Memory B cell (primary cell): ENCODE measurements at regions not wholly inside any gene's neighbourhood (a gene's known extent, or its start where the extent isn't known, plus 50 kb on each side); places are given as distances from the start of the nearest gene placed in this dataset.
"Not testable (repeated sequence)": the region's sequence is repeated elsewhere in the genome, so short reads cannot be mapped to it uniquely, and the experiment has no call there.

ENCODE experiments used
- ATAC-seq: fragments of 150-1000 bp; cut with Tn5 transposase; 2 replicates; pipeline ENCODE4 v1.10.0; 2021; ENCODE audit warnings: low read depth, mild to moderate bottlenecking, moderate library complexity
- DNase-seq, 2 donors: peaks; one replicate each; pipeline ENCODE4 v3.0.0; 2022; ENCODE audit warnings: low spot score in 2 of 2
- H3K27ac Mint-ChIP-seq: one replicate; pipeline ENCODE4 v1.8.0; 2022; ENCODE audit warnings: mild to moderate bottlenecking, moderate library complexity, mixed read lengths
- H3K27me3 Mint-ChIP-seq: one replicate; pipeline ENCODE4 v1.8.0; 2022; ENCODE audit warnings: mixed read lengths
- H3K36me3 Mint-ChIP-seq: one replicate; pipeline ENCODE4 v1.8.0; 2022; ENCODE audit warnings: mild to moderate bottlenecking, mixed read lengths
- H3K4me1 Mint-ChIP-seq: one replicate; pipeline ENCODE4 v1.8.0; 2022; ENCODE audit warnings: mixed read lengths
- H3K4me3 Mint-ChIP-seq: one replicate; pipeline ENCODE4 v1.8.0; 2022; ENCODE audit warnings: mild to moderate bottlenecking, moderate library complexity, mixed read lengths
- H3K9me3 Mint-ChIP-seq: one replicate; pipeline ENCODE4 v1.8.0; 2022; ENCODE audit warnings: mixed read lengths

GRCh38 chr13:95406176-95406575 lies 104.9 kb upstream of the ABCC4 start:
- Mint-ChIP-seq H3K4me3 (no peak overlapping the region), H3K27ac (no peak overlapping the region), H3K9me3 (no peaks in the 10 kb centered on the region), H3K27me3 (peaks cover 13% of the 10 kb centered on the region), H3K4me1 (peaks cover 2% of the 10 kb centered on the region), H3K36me3 (no peaks in the 10 kb centered on the region)
- no peak for ATAC-seq
- no peak for DNase-seq

DNA sequence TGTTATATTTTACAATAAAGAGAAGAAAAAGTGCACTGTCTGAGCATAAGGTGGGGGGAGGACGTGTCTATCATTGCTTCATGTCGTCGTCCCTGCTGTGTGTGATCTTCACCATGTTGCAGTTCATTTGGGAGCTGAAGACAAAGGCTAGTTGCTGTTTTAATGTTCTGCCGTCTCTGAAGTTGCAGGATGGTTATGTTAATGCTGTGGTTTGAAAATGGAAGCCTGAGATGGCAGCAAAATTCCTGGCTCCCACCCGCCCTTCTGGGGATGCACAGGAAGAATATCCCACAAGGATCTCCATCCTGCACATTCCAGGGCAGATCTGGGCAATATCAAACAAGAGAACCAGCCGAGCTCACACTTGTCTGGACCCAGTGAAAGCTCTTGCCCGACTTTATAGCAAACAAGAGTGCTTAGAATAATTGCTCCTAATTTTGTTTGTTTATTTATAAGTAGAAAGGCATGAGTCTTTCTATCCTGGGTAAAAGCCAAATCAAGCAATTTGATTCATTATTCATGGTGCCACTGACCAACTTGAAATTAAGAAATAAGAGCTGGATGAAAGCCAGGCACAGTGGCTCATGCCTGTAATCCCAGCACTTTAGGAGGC lies 110.3 kb upstream of the ABCC4 start:
- no peaks in the 10 kb centered on the region for H3K36me3 Mint-ChIP-seq
- no peak overlapping the region for H3K27ac Mint-ChIP-seq
- no peaks in the 10 kb centered on the region for H3K4me1 Mint-ChIP-seq
- ATAC-seq, result no peak
- DNase-seq, result no peak
- no peaks in the 10 kb centered on the region for H3K9me3 Mint-ChIP-seq
- H3K4me3 Mint-ChIP-seq, result no peak overlapping the region
- peaks cover 7% of the 10 kb centered on the region for H3K27me3 Mint-ChIP-seq

GRCh38 chr13:95418946-95419345 lies 117.7 kb upstream of the ABCC4 start:
- H3K27ac Mint-ChIP-seq, result no peak overlapping the region
- DNase-seq, result no peak
- peaks cover 2% of the 10 kb centered on the region for H3K27me3 Mint-ChIP-seq
- H3K4me1 Mint-ChIP-seq, result peaks cover 2% of the 10 kb centered on the region
- H3K9me3 Mint-ChIP-seq, result no peaks in the 10 kb centered on the region
- no peak for ATAC-seq
- H3K36me3 Mint-ChIP-seq, result no peaks in the 10 kb centered on the region
- no peak overlapping the region for H3K4me3 Mint-ChIP-seq

DNA sequence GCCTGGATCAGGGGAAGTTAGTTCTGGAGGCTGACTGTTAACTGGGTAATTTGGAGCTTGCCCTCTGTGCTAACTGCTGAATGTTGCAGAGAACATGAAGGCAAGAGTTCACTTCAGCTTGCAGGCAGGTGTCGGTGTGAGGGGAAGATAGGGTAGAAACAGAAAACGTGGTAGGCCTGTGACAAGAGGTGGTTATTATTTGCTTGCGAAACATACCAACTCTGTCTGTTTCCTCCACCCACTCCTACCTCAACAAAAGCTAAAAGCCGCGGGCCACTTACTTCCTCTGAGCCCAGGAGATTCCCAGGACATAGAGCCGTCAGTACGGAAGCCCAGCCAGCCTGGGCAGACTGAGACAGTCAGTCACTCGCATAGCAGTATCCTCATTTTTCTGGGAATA lies 119.2 kb upstream of the ABCC4 start:
- H3K36me3 Mint-ChIP-seq, result no peaks in the 10 kb centered on the region
- H3K4me1 Mint-ChIP-seq, result peaks cover 2% of the 10 kb centered on the region
- ATAC-seq, result no peak
- no peaks in the 10 kb centered on the region for H3K9me3 Mint-ChIP-seq
- no peak for DNase-seq
- no peak overlapping the region for H3K4me3 Mint-ChIP-seq
- H3K27ac Mint-ChIP-seq, result no peak overlapping the region
- peaks cover 2% of the 10 kb centered on the region for H3K27me3 Mint-ChIP-seq

DNA sequence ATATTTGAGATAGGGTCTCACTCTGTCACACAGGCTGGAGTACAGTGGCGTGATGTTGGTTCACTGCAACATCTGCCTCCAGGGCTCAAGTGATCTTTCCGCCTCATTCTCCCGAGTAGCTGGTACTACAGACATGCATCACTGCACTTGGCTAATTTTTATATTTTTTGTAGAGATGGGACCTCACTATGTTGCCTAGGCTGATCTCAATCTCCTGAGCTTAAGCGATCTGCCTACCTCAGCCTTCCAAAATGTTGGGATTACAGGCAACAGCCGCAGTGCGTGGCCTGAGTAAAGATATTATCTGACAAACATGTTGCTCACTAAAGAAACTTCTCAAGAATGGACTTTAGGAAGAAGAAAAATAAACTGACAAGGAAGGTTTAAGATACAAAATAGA lies 125.4 kb upstream of the ABCC4 start:
- ATAC-seq (no peak), DNase-seq (no peak)
- no peak overlapping the region for H3K27ac Mint-ChIP-seq
- no peaks in the 10 kb centered on the region for H3K9me3 Mint-ChIP-seq
- H3K27me3 Mint-ChIP-seq, result peaks cover 2% of the 10 kb centered on the region
- no peaks in the 10 kb centered on the region for H3K4me1 Mint-ChIP-seq
- no peak overlapping the region for H3K4me3 Mint-ChIP-seq
- no peaks in the 10 kb centered on the region for H3K36me3 Mint-ChIP-seq

DNA sequence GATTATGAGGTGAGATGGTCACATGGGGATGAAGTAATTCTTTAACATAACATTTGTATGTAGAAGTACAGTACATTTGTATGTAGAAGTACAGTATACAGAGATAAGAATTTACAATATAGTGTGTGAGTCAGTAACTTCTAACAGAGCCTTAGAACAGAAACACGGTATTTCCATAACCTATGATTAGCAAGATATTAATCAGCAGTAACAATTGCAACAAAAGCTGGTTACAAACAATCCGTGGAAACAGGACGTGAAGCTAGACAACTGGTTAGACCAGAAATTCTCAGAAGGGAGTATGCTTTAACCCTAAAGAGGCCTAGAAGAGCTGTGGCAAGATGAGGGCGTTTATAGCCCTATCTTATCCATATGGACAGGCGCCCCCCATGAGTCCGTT lies 122.0 kb upstream of the CLDN10 start:
- H3K27ac Mint-ChIP-seq, H3K4me1 Mint-ChIP-seq, H3K4me3 Mint-ChIP-seq, ATAC-seq, DNase-seq, H3K36me3 Mint-ChIP-seq, H3K9me3 Mint-ChIP-seq, H3K27me3 Mint-ChIP-seq: not testable (repeated sequence)

GRCh38 chr13:95432141-95432540 lies 120.4 kb upstream of the CLDN10 start:
- Mint-ChIP-seq H3K4me3 (no peak overlapping the region), H3K36me3 (no peaks in the 10 kb centered on the region), H3K27ac (no peak overlapping the region), H3K4me1 (no peaks in the 10 kb centered on the region), H3K27me3 (no peaks in the 10 kb centered on the region), H3K9me3 (no peaks in the 10 kb centered on the region)
- ATAC-seq (no peak), DNase-seq (no peak)

DNA sequence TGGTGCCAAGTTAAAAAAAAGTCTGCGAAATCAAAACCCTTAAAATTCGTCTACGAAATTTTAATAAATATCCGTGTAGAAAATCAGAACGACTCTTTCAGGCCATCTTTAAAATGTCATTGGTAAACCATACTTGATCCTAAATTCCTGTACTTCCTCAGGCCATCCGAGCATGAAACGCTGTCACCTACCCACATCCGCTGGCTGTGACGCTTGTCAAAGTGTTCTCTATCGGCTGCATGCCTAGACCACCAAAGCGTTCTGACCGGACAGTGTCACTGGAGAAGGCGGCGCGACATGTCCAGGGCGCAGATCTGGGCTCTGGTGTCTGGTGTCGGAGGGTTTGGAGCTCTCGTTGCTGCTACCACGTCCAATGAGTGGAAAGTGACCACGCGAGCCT lies 119.0 kb upstream of the CLDN10 start:
- no peak overlapping the region for H3K4me3 Mint-ChIP-seq
- ATAC-seq (no peak), DNase-seq (no peak)
- no peaks in the 10 kb centered on the region for H3K4me1 Mint-ChIP-seq
- no peaks in the 10 kb centered on the region for H3K36me3 Mint-ChIP-seq
- no peak overlapping the region for H3K27ac Mint-ChIP-seq
- H3K27me3 Mint-ChIP-seq, result peaks cover 1% of the 10 kb centered on the region
- H3K9me3 Mint-ChIP-seq, result no peaks in the 10 kb centered on the region

- Mint-ChIP-seq H3K4me3 (no peak overlapping the region), H3K9me3 (no peaks in the 10 kb centered on the region), H3K27me3 (peaks cover 1% of the 10 kb centered on the region), H3K27ac (no peak overlapping the region), H3K4me1 (no peaks in the 10 kb centered on the region), H3K36me3 (no peaks in the 10 kb centered on the region)
- no peak for DNase-seq
- no peak for ATAC-seq
Measured at GRCh38 chr13:95434111-95434510, 118.4 kb upstream of the CLDN10 start.

GRCh38 chr13:95437561-95437960 lies 115.0 kb upstream of the CLDN10 start:
- no peaks in the 10 kb centered on the region for H3K36me3 Mint-ChIP-seq
- H3K9me3 Mint-ChIP-seq, result no peaks in the 10 kb centered on the region
- ATAC-seq (no peak), DNase-seq (no peak)
- no peak overlapping the region for H3K27ac Mint-ChIP-seq
- no peak overlapping the region for H3K4me3 Mint-ChIP-seq
- H3K27me3 Mint-ChIP-seq, result peaks cover 1% of the 10 kb centered on the region
- no peaks in the 10 kb centered on the region for H3K4me1 Mint-ChIP-seq

- H3K27me3 Mint-ChIP-seq, result peaks cover 1% of the 10 kb centered on the region
- H3K4me3 Mint-ChIP-seq, result no peak overlapping the region
- ATAC-seq, result no peak
- DNase-seq, result no peak
- no peaks in the 10 kb centered on the region for H3K36me3 Mint-ChIP-seq
- H3K4me1 Mint-ChIP-seq, result no peaks in the 10 kb centered on the region
- H3K9me3 Mint-ChIP-seq, result no peaks in the 10 kb centered on the region
- no peak overlapping the region for H3K27ac Mint-ChIP-seq
Measured at GRCh38 chr13:95438297-95438696, 114.2 kb upstream of the CLDN10 start.

GRCh38 chr13:95440441-95441088 lies 112.0 kb upstream of the CLDN10 start:
- H3K4me3 Mint-ChIP-seq, result no peak overlapping the region
- no peak for DNase-seq
- H3K27me3 Mint-ChIP-seq, result peaks cover 5% of the 10 kb centered on the region
- no peaks in the 10 kb centered on the region for H3K36me3 Mint-ChIP-seq
- no peaks in the 10 kb centered on the region for H3K9me3 Mint-ChIP-seq
- no peak overlapping the region for H3K27ac Mint-ChIP-seq
- no peaks in the 10 kb centered on the region for H3K4me1 Mint-ChIP-seq
- no peak for ATAC-seq

- DNase-seq, result no peak
- Mint-ChIP-seq H3K36me3 (no peaks in the 10 kb centered on the region), H3K9me3 (no peaks in the 10 kb centered on the region), H3K4me1 (no peaks in the 10 kb centered on the region), H3K27ac (no peak overlapping the region), H3K4me3 (no peak overlapping the region), H3K27me3 (peaks cover 5% of the 10 kb centered on the region)
- ATAC-seq, result no peak
Measured at GRCh38 chr13:95441326-95441725, 111.2 kb upstream of the CLDN10 start.

DNA sequence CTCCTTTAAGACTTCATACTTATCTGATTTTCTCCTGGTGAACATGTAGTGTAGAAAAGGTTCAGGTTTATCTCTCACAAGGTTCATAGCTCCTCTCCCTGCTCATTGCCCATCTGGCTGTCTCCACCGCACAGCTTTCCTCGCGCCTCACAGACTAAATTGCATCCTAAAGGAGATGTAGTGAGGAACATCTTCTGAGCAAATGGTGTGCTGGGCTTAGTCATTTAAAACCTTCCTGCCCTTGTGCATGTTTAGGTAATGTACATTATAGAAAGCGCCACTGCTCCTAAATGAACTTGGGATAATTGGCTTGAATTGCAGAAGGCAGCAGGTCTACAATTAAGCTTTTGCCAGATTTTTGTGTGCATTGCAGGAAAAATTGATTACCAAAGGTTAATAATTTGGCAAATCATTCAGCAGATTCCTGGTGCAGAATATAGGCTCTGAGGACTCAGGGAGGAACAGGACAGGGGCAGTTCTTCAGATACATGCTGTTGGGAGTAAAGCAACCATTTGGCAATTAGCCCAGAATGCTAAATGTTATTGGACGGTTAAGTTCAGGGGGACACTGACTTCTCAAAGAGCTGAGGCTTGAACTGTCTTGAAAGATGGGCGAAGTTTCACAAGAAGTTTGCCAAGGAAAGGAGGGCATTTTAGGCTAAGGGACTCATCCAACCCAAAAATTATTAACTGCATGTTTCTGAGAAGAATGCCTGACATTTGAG lies 108.4 kb upstream of the CLDN10 start:
- Mint-ChIP-seq H3K27ac (no peak overlapping the region), H3K9me3 (no peaks in the 10 kb centered on the region), H3K4me1 (no peaks in the 10 kb centered on the region), H3K4me3 (no peak overlapping the region), H3K27me3 (peaks cover 11% of the 10 kb centered on the region), H3K36me3 (no peaks in the 10 kb centered on the region)
- ATAC-seq, result no peak
- no peak for DNase-seq

DNA sequence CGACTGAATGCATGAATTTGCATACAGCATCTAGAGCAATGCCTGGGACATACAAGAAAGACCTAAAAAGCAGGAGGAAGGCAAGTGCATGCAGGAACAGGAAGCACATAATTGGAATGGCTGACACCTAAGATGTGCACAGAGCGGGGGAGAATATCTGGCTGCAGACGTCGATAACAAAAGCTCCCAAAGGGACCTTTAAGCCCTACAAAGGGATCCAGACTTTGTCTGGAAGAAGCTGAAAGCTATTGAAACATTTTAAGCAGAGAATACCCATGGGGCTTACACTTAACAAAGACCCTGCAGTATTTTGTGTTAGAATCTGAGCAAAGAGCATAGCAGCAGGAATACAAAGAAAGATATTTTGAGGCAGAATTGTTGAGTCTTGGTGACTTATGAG lies 107.4 kb upstream of the CLDN10 start:
- no peaks in the 10 kb centered on the region for H3K9me3 Mint-ChIP-seq
- no peaks in the 10 kb centered on the region for H3K36me3 Mint-ChIP-seq
- no peak for ATAC-seq
- no peak overlapping the region for H3K27ac Mint-ChIP-seq
- no peak overlapping the region for H3K4me3 Mint-ChIP-seq
- no peak for DNase-seq
- H3K4me1 Mint-ChIP-seq, result no peaks in the 10 kb centered on the region
- peaks cover 11% of the 10 kb centered on the region for H3K27me3 Mint-ChIP-seq
